Neural cell (in vitro differentiated cells): ENCODE measurements at regions not wholly inside any gene's neighbourhood (a gene's known extent, or its start where the extent isn't known, plus 50 kb on each side); places are given as distances from the start of the nearest gene placed in this dataset.

ENCODE experiments used
- H2AFZ ChIP-seq: fragments of 200-600, 300-800 bp; sonication (generic), shearing (Covaris generic); 2 replicates; pipeline ENCODE4 v1.6.0; 2014; ENCODE audit warnings: low read depth, mild to moderate bottlenecking, antibody characterized with exemption, low read length, moderate library complexity
- H3F3A ChIP-seq: fragments of 200-600 bp; shearing (Covaris generic); 2 replicates; pipeline ENCODE4 v1.6.1; 2016; ENCODE audit warnings: mild to moderate bottlenecking, moderate library complexity, mixed read lengths, antibody characterized with exemption, low read length; ENCODE audit not compliant: insufficient read depth, poor library complexity, severe bottlenecking
- H3K27ac ChIP-seq: fragments of 200-600, 300-800 bp; sonication (generic), shearing (Covaris generic); 2 replicates; pipeline ENCODE4 v1.5.1; 2014; ENCODE audit warnings: mild to moderate bottlenecking, low read length, moderate library complexity
- H3K27me3 ChIP-seq: fragments of 300-800, 200-600 bp; sonication (generic), shearing (Covaris generic); 2 replicates; pipeline ENCODE4 v1.6.0; 2014; ENCODE audit warnings: mild to moderate bottlenecking, low read depth, low read length, moderate library complexity; ENCODE audit not compliant: insufficient read depth
- H3K36me3 ChIP-seq: fragments of 300-800, 200-600 bp; sonication (generic), shearing (Covaris generic); 2 replicates; pipeline ENCODE4 v1.5.1; 2014; ENCODE audit warnings: mild to moderate bottlenecking, antibody characterized with exemption, low read length, moderate library complexity; ENCODE audit not compliant: insufficient read depth
- H3K4me2 ChIP-seq: fragments of 300-800, 200-600 bp; sonication (generic), shearing (Covaris generic); 2 replicates; pipeline ENCODE4 v1.6.0; 2014; ENCODE audit warnings: mild to moderate bottlenecking, low read length
- H3K4me3 ChIP-seq: fragments of 300-800, 200-600 bp; sonication (generic), shearing (Covaris generic); 2 replicates; pipeline ENCODE4 v1.5.1; 2014; ENCODE audit warnings: mild to moderate bottlenecking, low read length, moderate library complexity
- H3K79me2 ChIP-seq: fragments of 200-600 bp; shearing (Covaris generic); replicated peaks from 2 replicates; pipeline ENCODE4 v1.6.0; 2014; ENCODE audit warnings: mild to moderate bottlenecking, low read length, moderate library complexity; ENCODE audit not compliant: insufficient read depth
- H3K9ac ChIP-seq: fragments of 300-800, 200-600 bp; sonication (generic), shearing (Covaris generic); 2 replicates; pipeline ENCODE4 v1.6.1; 2016; ENCODE audit warnings: mild to moderate bottlenecking, low read length, mixed read lengths
- H3K9me2 ChIP-seq: fragments of 200-600 bp; shearing (Covaris generic); 2 replicates; pipeline ENCODE4 v1.6.1; 2016; ENCODE audit warnings: mild to moderate bottlenecking, low read length, mixed read lengths; ENCODE audit not compliant: insufficient read depth
- H3K9me3 ChIP-seq: fragments of 200-600, 300-800 bp; sonication (generic), shearing (Covaris generic); 2 replicates; pipeline ENCODE4 v1.6.1; 2016; ENCODE audit warnings: mild to moderate bottlenecking, mixed run types, low read length, moderate library complexity, mixed read lengths
- H4K20me1 ChIP-seq: fragments of 200-600 bp; shearing (Covaris generic); 2 replicates; pipeline ENCODE4 v1.6.1; 2016; ENCODE audit warnings: mild to moderate bottlenecking, mixed run types; ENCODE audit not compliant: insufficient read depth
- CTCF ChIP-seq: fragments of 450-650 bp; IDR thresholded peaks from 2 replicates; pipeline ENCODE4 v1.5.1; 2014; ENCODE audit warnings: antibody characterized with exemption, mild to moderate bottlenecking, moderate library complexity; ENCODE audit not compliant: poor library complexity, severe bottlenecking
- EP300 ChIP-seq: fragments of 450-650 bp; conservative IDR thresholded peaks from 2 replicates; pipeline ENCODE4 v1.6.1; 2014; ENCODE audit warnings: antibody characterized with exemption, mild to moderate bottlenecking, moderate library complexity; ENCODE audit not compliant: poor library complexity, severe bottlenecking
- EZH2 ChIP-seq: fragments of 200-600, 300-800 bp; shearing (Covaris generic), sonication (generic); IDR thresholded peaks from 2 replicates; pipeline ENCODE4 v1.6.1; 2014; ENCODE audit warnings: antibody characterized with exemption, low read length, borderline replicate concordance, mild to moderate bottlenecking; ENCODE audit not compliant: insufficient read depth, poor library complexity, severe bottlenecking
- MXI1 ChIP-seq: fragments of 450-650 bp; conservative IDR thresholded peaks from 2 replicates; pipeline ENCODE4 v1.6.1; 2014; ENCODE audit warnings: antibody characterized with exemption, mild to moderate bottlenecking; ENCODE audit not compliant: poor library complexity, severe bottlenecking
- POLR2AphosphoS5 ChIP-seq: IDR thresholded peaks from 2 replicates; pipeline ENCODE4 v1.6.1; 2012
- RAD21 ChIP-seq: fragments of 450-650 bp; conservative IDR thresholded peaks from 2 replicates; pipeline ENCODE4 v1.6.1; 2014; ENCODE audit warnings: antibody characterized with exemption, mild to moderate bottlenecking, moderate library complexity
- SMC3 ChIP-seq: fragments of 450-650 bp; conservative IDR thresholded peaks from 2 replicates; pipeline ENCODE4 v1.6.1; 2014; ENCODE audit warnings: antibody characterized with exemption, mild to moderate bottlenecking, moderate library complexity; ENCODE audit not compliant: poor library complexity
- TAF1 ChIP-seq: IDR thresholded peaks from 2 replicates; pipeline ENCODE4 v1.6.1; 2012; ENCODE audit warnings: low read depth
- TF ChIP-seq, protein P1 (sequence below): IDR thresholded peaks from 2 replicates; pipeline ENCODE4 v1.6.1; 2012; ENCODE audit warnings: borderline replicate concordance

DNA sequence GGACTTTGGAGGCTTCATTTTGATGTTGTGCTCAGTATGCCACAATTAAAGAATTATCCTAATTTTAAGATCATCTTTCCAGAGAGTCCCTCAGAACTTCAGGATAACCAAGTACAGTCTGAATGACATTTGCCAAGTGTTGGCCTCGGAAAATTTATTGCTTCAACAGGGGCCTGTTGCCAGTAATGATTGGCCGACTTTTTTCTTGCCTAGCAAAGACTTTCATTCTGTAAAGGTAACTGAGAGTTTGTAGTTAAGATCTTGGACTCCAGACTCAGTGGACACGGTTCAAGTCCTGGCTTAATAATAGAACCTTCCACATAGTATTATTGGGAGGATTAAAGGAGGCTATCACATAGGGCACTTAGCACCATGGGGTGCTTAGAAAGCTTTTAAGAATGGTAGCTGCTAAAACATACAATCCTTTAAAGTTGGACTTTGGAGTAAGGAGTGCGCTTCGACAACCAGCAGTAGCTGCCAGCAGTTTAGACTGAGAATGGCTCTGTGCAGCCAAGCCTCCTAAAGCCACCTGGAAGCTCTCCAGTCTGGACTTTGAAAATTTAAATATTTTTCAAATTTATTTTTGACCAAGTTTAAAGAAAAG, 90.0 kb downstream of the PLCE1 start:
- Histone ChIP-seq H3K9me3 (no peaks in the 10 kb centered on the region), H2AFZ (no peak overlapping the region), H3K4me2 (no peak overlapping the region), H4K20me1 (no peaks in the 10 kb centered on the region), H3K79me2 (no peaks in the 10 kb centered on the region), H3K27me3 (no peaks in the 10 kb centered on the region), H3K9me2 (no peaks in the 10 kb centered on the region), H3K9ac (no peak overlapping the region), H3F3A (no peaks in the 10 kb centered on the region), H3K36me3 (no peaks in the 10 kb centered on the region), H3K4me3 (no peak overlapping the region), H3K27ac (no peak overlapping the region)
- TF ChIP-seq EP300 = no peak
- no peak for TF ChIP-seq RAD21
- TF ChIP-seq TAF1 = no peak
- TF ChIP-seq CTCF = no peak
- TF ChIP-seq, protein P1, sequence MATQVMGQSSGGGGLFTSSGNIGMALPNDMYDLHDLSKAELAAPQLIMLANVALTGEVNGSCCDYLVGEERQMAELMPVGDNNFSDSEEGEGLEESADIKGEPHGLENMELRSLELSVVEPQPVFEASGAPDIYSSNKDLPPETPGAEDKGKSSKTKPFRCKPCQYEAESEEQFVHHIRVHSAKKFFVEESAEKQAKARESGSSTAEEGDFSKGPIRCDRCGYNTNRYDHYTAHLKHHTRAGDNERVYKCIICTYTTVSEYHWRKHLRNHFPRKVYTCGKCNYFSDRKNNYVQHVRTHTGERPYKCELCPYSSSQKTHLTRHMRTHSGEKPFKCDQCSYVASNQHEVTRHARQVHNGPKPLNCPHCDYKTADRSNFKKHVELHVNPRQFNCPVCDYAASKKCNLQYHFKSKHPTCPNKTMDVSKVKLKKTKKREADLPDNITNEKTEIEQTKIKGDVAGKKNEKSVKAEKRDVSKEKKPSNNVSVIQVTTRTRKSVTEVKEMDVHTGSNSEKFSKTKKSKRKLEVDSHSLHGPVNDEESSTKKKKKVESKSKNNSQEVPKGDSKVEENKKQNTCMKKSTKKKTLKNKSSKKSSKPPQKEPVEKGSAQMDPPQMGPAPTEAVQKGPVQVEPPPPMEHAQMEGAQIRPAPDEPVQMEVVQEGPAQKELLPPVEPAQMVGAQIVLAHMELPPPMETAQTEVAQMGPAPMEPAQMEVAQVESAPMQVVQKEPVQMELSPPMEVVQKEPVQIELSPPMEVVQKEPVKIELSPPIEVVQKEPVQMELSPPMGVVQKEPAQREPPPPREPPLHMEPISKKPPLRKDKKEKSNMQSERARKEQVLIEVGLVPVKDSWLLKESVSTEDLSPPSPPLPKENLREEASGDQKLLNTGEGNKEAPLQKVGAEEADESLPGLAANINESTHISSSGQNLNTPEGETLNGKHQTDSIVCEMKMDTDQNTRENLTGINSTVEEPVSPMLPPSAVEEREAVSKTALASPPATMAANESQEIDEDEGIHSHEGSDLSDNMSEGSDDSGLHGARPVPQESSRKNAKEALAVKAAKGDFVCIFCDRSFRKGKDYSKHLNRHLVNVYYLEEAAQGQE = no peak

DNA sequence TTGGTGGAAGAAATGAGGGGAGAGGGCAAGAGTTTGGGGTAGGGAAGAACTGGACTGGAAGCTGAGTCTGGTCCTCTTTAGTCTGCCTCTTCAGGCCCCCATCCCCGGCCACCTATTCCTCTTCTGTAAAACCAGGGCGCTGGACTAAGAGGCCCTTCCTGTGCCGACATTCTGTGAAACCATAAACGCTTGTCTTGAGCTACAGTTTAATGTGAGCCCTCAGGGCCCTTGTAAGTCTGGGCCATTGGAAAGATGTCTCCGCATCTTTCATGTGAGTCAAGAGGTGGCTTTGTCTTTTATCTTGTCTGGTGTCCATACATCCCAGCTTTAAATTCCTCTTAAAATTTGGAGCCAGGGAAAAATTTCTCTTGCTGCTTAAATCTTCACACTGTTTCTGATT, 90.6 kb downstream of the PLCE1 start:
- H3K9me2 ChIP-seq = no peaks in the 10 kb centered on the region
- no peaks in the 10 kb centered on the region for H4K20me1 ChIP-seq
- no peaks in the 10 kb centered on the region for H3K36me3 ChIP-seq
- H3K4me3 ChIP-seq = no peak overlapping the region
- TF ChIP-seq EP300 = no peak
- no peak for TF ChIP-seq POLR2AphosphoS5
- TF ChIP-seq TAF1 = no peak
- TF ChIP-seq SMC3 = no peak
- TF ChIP-seq, protein P1 = no peak
- no peak for TF ChIP-seq RAD21
- TF ChIP-seq MXI1 = no peak
- TF ChIP-seq CTCF = no peak
- TF ChIP-seq EZH2 = no peak
- no peak overlapping the region for H3K9ac ChIP-seq
- H3K4me2 ChIP-seq = no peak overlapping the region
- no peaks in the 10 kb centered on the region for H3K79me2 ChIP-seq
- no peaks in the 10 kb centered on the region for H3F3A ChIP-seq
- H3K27me3 ChIP-seq = no peaks in the 10 kb centered on the region
- no peak overlapping the region for H2AFZ ChIP-seq
- H3K27ac ChIP-seq = no peak overlapping the region
- no peaks in the 10 kb centered on the region for H3K9me3 ChIP-seq
